HEK293 (cell line): ENCODE measurements at regions not wholly inside any gene's neighbourhood (a gene's known extent, or its start where the extent isn't known, plus 50 kb on each side); places are given as distances from the start of the nearest gene placed in this dataset.

Experiments
- ATF2 ChIP-seq: fragments of 450-650 bp; formaldehyde crosslinking; IDR thresholded peaks from 2 replicates; pipeline ENCODE4 v1.5.1; 2016; ENCODE audit warnings: missing biosample characterization, missing genetic modification characterization, low read depth
- MZF1 ChIP-seq: fragments of 450-650 bp; formaldehyde crosslinking; IDR thresholded peaks from 2 replicates; pipeline ENCODE4 v1.5.1; 2017; ENCODE audit warnings: missing biosample characterization, missing genetic modification characterization, borderline replicate concordance
- PRDM4 ChIP-seq: fragments of 450-650 bp; formaldehyde crosslinking; IDR thresholded peaks from 2 replicates; pipeline ENCODE4 v1.5.1; 2017; ENCODE audit warnings: missing biosample characterization, missing genetic modification characterization
- YY1 ChIP-seq: fragments of 450-650 bp; formaldehyde crosslinking; IDR thresholded peaks from 2 replicates; pipeline ENCODE4 v1.5.1; 2018; ENCODE audit warnings: missing biosample characterization, missing genetic modification characterization
- ZBTB48 ChIP-seq: fragments of 450-650 bp; formaldehyde crosslinking; IDR thresholded peaks from 2 replicates; pipeline ENCODE4 v1.5.1; 2016; ENCODE audit warnings: missing biosample characterization, missing genetic modification characterization
- ZEB2 ChIP-seq: fragments of 450-650 bp; formaldehyde crosslinking; IDR thresholded peaks from 2 replicates; pipeline ENCODE4 v1.5.1; 2016; ENCODE audit warnings: missing biosample characterization, missing genetic modification characterization
- ZNF121 ChIP-seq: fragments of 450-650 bp; formaldehyde crosslinking; IDR thresholded peaks from 2 replicates; pipeline ENCODE4 v1.5.1; 2016; ENCODE audit warnings: missing biosample characterization, missing genetic modification characterization
- ZNF558 ChIP-seq: fragments of 450-650 bp; formaldehyde crosslinking; IDR thresholded peaks from 2 replicates; pipeline ENCODE4 v1.5.1; 2016; ENCODE audit warnings: missing biosample characterization, missing genetic modification characterization
- ZNF670 ChIP-seq: fragments of 450-650 bp; formaldehyde crosslinking; IDR thresholded peaks from 2 replicates; pipeline ENCODE4 v1.5.1; 2016; ENCODE audit warnings: missing biosample characterization, missing genetic modification characterization, low read depth
- ZNF785 ChIP-seq: fragments of 450-650 bp; formaldehyde crosslinking; IDR thresholded peaks from 2 replicates; pipeline ENCODE4 v1.5.1; 2016; ENCODE audit warnings: missing biosample characterization, missing genetic modification characterization
- TF ChIP-seq, protein P1 (sequence below): fragments of 450-650 bp; formaldehyde crosslinking; IDR thresholded peaks from 2 replicates; pipeline ENCODE4 v1.5.1; 2016; ENCODE audit warnings: missing biosample characterization, missing genetic modification characterization

DNA sequence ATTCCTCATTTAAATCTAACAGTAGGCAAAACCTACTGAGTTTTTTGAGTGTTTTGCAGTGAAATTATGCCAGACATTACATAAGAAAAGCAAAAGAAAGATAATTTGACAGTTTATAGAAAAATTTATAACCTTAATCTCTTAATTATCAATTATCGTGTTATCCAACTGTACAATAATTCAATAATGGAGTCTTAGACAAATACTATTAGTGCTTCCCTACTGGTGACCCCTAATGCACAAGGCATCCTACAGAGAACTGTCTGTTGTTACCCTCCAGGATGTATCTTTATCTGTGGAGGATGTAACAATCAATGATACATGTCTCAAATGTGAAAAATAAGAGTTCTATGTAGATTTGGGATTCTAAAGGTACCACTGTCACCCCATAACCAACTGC, 1687.6 kb downstream of the GRIK2 start:
- no peak for TF ChIP-seq ZNF121 (tag by site-specific recombination)
- TF ChIP-seq PRDM4 (tag by site-specific recombination), result no peak
- TF ChIP-seq, protein P1, sequence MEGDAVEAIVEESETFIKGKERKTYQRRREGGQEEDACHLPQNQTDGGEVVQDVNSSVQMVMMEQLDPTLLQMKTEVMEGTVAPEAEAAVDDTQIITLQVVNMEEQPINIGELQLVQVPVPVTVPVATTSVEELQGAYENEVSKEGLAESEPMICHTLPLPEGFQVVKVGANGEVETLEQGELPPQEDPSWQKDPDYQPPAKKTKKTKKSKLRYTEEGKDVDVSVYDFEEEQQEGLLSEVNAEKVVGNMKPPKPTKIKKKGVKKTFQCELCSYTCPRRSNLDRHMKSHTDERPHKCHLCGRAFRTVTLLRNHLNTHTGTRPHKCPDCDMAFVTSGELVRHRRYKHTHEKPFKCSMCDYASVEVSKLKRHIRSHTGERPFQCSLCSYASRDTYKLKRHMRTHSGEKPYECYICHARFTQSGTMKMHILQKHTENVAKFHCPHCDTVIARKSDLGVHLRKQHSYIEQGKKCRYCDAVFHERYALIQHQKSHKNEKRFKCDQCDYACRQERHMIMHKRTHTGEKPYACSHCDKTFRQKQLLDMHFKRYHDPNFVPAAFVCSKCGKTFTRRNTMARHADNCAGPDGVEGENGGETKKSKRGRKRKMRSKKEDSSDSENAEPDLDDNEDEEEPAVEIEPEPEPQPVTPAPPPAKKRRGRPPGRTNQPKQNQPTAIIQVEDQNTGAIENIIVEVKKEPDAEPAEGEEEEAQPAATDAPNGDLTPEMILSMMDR, result no peak
- TF ChIP-seq ZNF785 (tag by site-specific recombination), result no peak
- no peak for TF ChIP-seq ATF2 (tag by site-specific recombination)
- no peak for TF ChIP-seq ZBTB48
- no peak for TF ChIP-seq ZNF670 (tag by site-specific recombination)
- no peak for TF ChIP-seq ZNF558
- no peak for TF ChIP-seq YY1 (tag by site-specific recombination)
- no peak for TF ChIP-seq MZF1 (tag by site-specific recombination)
- TF ChIP-seq ZEB2, result no peak
